HG02885 (cell line): ENCODE measurements at regions not wholly inside any gene's neighbourhood (a gene's known extent, or its start where the extent isn't known, plus 50 kb on each side); places are given as distances from the start of the nearest gene placed in this dataset.
"Not testable (repeated sequence)": the region's sequence is repeated elsewhere in the genome, so short reads cannot be mapped to it uniquely, and the experiment has no call there.

Experiments used
- ATAC-seq: cut with Tn5 transposase; IDR thresholded peaks from one replicate; pipeline ENCODE4 v1.9.1; 2021; ENCODE audit warnings: mild to moderate bottlenecking; ENCODE audit not compliant: unreplicated experiment, poor library complexity

- no peak for ATAC-seq
Observed at GRCh38 chrX:63581906-63582305, 203.1 kb downstream of the ARHGEF9 start.

- ATAC-seq = no peak
Observed at GRCh38 chrX:63581398-63581797, 203.6 kb downstream of the ARHGEF9 start.

DNA sequence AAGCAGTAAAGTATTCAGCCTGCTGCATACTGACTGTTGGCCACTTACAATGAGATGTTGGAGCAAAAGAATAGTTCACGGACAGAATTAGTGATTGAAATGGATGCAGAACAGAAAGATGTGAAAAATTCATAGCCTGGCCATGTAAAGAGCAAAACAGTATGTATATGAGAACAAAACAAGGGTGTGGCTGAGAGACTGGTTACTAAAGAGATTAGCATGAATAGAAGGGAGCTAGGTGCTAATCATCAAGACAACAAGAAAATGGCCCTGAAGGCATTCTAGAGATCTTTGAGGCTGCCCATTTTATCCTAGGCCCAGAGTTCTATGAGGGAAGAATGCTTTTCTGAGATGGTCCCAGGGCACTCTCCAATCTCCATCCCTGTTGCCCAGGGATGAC is 208.5 kb downstream of the ARHGEF9 start:
- no peak for ATAC-seq

DNA sequence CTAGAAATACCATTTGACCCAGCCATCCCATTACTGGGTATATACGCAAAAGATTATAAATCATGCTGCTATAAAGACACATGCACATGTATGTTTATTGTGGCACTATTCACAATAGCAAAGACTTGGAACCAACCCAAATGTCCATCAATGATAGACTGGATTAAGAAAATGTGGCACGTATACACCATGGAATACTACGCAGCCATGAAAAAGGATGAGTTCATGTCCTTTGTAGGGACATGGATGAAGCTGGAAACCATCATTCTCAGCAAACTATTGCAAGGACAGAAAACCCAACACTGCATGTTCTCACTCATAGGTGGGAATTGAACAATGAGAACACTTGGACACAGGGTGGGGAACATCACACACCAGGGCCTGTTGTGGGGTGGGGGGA is 209.3 kb downstream of the ARHGEF9 start:
- ATAC-seq = not testable (repeated sequence)

DNA sequence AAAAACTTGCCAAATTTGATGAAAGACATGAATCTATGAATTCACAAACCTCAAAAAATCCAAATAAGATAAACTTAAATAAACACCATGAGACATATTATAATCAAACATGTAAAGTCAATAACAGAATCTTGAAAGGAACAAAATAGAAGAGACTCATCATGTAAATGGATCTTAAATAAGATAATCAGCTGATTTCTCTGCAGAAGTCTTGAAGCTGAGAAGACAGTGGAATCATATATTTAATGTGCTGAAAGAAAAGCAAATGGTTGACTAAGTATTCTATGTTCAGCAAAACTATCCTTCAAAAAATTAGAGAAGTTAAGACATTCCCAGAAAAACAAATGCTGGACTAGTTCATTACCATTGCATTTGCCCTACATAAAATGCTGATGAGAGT is 215.7 kb upstream of the SPIN4 start:
- no peak for ATAC-seq

DNA sequence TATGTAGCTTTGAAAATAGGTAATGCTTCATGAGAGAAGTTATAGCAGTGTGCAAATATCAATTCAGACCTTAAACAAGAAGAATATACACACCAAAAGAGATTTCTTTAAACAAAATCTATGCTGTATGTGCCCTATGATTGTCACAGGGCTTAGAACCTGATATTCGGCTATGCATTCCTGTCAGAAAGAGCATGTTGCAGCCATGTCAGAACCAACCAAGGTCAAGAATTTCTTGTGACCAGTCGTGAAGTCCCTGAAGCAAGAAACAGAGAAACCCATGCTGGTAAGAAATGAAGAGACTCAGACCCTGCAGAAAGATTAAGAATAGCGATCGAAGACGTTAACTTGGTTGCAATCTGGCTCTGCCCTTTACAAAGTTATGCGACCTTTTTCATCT is 210.3 kb upstream of the SPIN4 start:
- no peak for ATAC-seq

- peak; percentile 98 for ATAC-seq
Observed at GRCh38 chrX:63560601-63561218, 209.6 kb upstream of the SPIN4 start.

- no peak for ATAC-seq
Observed at GRCh38 chrX:63551856-63552255, 200.7 kb upstream of the SPIN4 start.

- ATAC-seq = no peak
Observed at GRCh38 chrX:63530654-63531053, 179.5 kb upstream of the SPIN4 start.

- ATAC-seq = no peak
Observed at GRCh38 chrX:63529961-63530360, 178.8 kb upstream of the SPIN4 start.

DNA sequence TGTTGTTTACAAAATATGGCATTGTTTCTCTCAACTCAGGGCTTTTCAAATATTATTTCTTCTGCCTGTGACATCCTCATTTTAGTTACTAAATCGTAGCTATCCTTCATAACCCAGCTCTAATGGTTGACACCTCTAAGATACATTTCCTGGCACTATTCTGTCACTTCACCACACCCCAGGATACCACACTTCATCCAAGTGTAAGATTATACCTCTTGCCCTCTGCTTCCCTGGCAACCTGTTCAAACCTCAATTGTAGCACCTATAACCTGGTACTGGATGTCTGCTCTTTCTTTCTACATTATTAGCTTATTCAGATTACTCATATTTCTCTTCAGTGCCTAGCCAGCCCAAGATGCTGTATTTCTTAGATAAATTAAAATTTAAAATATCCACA is 175.7 kb upstream of the SPIN4 start:
- ATAC-seq = no peak

GRCh38 chrX:63525491-63525890 is 174.4 kb upstream of the SPIN4 start:
- ATAC-seq = peak; percentile 92

GRCh38 chrX:63519368-63519767 is 168.2 kb upstream of the SPIN4 start:
- ATAC-seq = not testable (repeated sequence)

DNA sequence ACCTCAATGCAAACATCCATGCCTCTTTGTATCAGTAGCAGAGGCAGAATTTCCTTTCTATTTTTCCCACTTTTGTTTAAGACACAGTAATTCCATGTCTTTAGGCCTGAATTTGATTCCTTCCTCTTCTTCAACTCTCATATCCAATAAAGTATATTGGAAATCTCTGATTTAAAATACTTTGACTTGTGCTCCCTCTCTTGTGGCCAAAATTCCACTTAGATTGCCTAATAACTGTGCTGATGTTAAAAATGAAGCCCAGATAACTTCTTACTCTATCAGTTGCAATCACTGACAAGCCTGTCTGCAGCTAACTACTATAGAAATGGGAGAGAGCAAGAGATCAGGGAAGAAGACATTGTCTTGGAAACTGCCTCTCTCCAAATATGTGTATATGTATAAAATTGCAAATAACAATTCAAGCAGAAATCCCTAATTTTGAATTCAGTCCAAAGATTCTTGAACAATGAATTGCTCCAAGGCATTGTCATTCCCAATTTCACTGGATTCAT is 163.5 kb upstream of the SPIN4 start:
- ATAC-seq = no peak

- no peak for ATAC-seq
Observed at GRCh38 chrX:63513825-63514568, 162.9 kb upstream of the SPIN4 start.

GRCh38 chrX:63511361-63511760 is 160.2 kb upstream of the SPIN4 start:
- ATAC-seq = no peak

GRCh38 chrX:63508668-63509067 is 157.5 kb upstream of the SPIN4 start:
- ATAC-seq = no peak

DNA sequence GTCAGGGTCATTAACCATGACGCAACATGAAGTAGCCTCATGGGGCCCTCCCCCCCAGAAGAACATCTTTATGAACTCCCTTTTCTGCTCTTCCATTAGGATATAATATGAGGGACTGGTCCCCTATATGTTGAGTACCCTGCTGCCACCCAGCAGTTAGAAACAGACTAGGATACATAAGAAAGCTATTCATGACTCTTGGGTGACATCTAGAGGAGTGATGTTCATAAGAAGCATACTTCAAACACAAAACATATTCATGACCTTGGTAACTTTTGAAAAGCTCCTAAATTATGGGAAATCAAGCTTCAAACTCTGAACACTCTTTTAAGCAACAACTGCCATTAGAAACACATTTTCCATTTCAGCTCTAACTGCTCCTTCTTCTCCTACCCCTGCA is 155.2 kb upstream of the SPIN4 start:
- no peak for ATAC-seq

DNA sequence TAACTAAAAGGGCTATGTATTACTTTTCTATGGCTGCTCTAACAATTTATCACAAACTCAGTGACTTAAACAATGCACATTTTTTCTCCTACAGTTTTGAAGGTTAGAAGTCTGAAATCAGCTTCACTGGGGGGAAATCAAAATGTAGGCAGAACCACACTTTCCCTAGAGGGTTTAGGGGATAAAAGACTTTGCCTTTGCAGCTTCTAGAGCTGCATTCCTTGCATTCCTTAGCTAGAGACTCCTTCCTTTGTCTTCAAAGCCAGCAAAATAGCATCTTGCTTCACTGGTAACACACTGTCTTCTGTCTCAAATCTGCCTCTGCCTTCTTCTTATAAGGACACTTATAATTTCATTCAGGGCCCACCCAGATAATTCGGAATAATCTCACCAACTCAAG is 152.4 kb upstream of the SPIN4 start:
- ATAC-seq = no peak

GRCh38 chrX:63488546-63489373 is 137.6 kb upstream of the SPIN4 start:
- ATAC-seq = no peak

DNA sequence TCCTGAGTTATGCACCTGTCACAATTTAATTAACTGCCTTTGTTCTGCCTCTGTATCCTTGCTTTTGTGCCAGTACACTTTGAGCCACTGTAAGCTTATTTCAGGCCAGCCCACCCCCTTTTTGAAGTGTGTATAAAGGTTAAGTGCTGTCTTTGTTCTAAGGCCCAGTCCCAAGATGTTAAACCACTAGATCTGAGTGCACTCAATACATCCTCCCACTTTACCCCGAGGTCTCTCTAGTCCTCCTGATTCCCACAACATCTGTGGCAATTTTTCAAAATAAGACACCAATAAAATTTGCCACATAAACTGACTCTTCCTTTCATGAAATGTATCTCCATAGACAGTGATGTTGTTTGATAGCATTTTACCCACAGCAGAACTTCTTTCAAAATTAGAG is 124.1 kb upstream of the SPIN4 start:
- ATAC-seq = no peak
